GM12865 (cell line): ENCODE measurements at regions not wholly inside any gene's neighbourhood (a gene's known extent, or its start where the extent isn't known, plus 50 kb on each side); places are given as distances from the start of the nearest gene placed in this dataset.
A peak's percentile ranks its signal among the peaks of the same experiment; 100 is the strongest.

Experiments used
- DNase-seq: peaks from one replicate; pipeline ENCODE4 v3.0.0; 2010; ENCODE audit warnings: low read depth
- H3K4me3 ChIP-seq: 2 replicates; pipeline ENCODE4 v1.5.1; 2011; ENCODE audit warnings: mild to moderate bottlenecking, low read depth, low read length, control low read depth
- TF ChIP-seq, protein P1 (sequence below): IDR thresholded peaks from 2 replicates; pipeline ENCODE4 v1.5.1; 2011; ENCODE audit warnings: low read length, control low read depth, low read depth, inconsistent platforms; ENCODE audit not compliant: insufficient read depth; ENCODE audit errors: missing control alignments

DNA sequence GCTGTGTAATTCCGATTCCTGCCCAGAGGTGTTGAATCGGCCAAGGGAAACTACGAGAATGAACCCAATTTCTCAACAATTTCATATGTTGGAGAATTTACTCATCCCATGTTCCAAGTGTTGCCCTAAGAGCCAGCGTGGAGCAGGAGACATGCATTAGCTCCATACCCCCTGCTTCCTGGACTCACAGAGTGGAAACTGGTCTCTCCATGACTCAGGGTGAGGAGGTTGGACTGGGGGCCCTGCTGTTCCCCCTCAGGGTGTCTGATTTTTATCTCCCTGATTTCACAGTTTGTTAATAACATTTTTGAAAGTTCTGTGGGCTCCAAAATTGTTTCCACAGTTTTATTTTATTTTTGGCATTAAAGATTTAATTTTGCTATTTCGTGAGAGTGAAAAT, 183.0 kb upstream of the SFRP2 start:
- DNase-seq = no peak
- TF ChIP-seq, protein P1, sequence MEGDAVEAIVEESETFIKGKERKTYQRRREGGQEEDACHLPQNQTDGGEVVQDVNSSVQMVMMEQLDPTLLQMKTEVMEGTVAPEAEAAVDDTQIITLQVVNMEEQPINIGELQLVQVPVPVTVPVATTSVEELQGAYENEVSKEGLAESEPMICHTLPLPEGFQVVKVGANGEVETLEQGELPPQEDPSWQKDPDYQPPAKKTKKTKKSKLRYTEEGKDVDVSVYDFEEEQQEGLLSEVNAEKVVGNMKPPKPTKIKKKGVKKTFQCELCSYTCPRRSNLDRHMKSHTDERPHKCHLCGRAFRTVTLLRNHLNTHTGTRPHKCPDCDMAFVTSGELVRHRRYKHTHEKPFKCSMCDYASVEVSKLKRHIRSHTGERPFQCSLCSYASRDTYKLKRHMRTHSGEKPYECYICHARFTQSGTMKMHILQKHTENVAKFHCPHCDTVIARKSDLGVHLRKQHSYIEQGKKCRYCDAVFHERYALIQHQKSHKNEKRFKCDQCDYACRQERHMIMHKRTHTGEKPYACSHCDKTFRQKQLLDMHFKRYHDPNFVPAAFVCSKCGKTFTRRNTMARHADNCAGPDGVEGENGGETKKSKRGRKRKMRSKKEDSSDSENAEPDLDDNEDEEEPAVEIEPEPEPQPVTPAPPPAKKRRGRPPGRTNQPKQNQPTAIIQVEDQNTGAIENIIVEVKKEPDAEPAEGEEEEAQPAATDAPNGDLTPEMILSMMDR = no peak
- no peak overlapping the region for H3K4me3 ChIP-seq

GRCh38 chr4:153970169-153970568, 181.3 kb upstream of the SFRP2 start:
- no peak for DNase-seq

DNA sequence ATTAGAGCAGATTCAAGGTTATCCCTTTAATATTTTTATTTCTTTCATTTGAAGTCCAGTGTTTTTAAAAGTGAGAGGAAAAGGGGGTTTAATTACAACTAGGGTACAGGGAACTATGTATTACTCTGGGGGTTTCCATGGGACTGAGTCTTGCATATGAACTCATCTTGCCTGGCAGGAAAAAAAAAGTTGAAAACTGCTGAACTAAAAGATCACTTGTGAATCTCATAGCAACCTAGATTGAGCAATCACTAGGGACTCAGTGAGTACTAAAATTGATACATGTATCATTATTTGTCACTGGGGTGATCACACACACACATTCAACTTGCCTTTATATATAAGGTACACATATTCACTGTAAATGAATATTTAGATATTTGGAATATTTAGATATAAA, 180.7 kb upstream of the SFRP2 start:
- TF ChIP-seq, protein P1 = no peak
- H3K4me3 ChIP-seq = no peak overlapping the region
- no peak for DNase-seq

More at GRCh38 chr4:153970169-153970568, 181.3 kb upstream of the SFRP2 start:
- TF ChIP-seq, protein P1 = no peak
- no peak overlapping the region for H3K4me3 ChIP-seq

DNA sequence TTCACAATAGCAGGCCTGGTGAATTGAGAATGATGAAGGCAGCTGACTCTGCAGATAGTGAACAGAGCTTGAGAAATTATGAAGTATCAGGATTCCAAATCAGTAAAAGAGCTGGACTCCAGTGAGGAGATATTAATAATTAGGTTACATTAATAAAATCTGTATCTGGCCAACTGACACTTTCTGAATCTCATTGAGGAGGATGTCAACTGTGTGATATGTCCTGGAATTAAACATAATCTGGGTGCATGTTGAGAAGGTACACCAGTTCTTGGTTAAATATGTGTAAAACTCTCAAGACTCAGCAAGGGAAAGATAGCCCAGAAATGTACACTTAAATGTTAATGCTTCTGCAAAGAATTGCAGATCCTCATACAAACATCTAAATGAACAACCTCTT, 177.8 kb upstream of the SFRP2 start:
- no peak for DNase-seq
- TF ChIP-seq, protein P1 = no peak
- no peak overlapping the region for H3K4me3 ChIP-seq

DNA sequence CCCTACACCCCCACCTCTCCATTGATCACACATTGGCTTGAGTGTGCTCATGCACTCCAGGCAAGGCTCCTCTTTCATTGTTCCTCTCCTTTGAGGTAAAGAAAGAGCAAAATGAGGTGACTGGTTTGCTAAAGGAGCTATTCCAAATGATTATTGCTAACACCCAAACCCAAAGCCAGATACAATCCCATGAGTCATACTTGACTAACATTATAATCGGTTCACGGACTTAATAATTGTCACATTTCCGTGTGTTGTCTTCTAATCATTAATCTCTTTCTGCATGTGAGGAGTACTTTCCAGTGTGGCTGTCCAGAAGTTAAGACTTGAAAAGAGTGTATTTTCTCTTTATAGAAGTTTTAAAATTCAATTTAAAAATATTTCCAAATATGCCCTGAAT, 174.3 kb upstream of the SFRP2 start:
- DNase-seq = no peak
- no peak overlapping the region for H3K4me3 ChIP-seq
- TF ChIP-seq, protein P1 = no peak

DNA sequence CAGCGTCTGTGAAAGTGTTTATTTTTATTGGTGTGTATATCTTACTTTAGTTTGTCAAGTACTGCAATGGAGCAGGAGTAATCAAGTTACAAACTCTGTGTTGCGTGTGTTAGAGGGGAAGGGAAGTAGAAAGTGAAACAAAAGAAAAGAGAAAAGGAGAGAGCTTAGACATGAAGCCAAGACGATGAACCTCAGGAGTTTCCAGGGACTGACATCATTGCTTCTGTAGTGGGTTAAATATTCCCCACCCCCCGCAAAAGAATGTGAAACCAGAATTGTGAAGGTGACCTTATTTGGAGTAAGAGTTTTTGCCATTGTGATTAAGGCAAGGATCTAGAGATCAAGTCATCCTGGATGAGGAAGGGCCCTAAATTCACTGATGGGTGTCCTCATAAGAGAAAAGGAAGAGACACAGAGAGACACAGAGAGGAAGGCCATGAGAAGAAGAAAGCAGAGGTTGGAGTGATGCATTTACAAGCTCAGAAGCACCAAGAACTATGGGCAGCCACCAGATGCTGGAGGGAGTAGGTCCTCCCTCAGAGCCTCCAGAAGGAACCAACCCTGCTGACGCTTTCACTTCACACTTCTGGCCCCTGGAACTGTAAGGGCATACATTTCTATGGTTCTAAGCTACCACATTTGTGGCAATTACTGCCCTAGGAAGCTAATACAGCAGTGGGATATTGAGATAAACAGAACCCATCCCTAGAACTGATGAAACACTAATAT, 173.6 kb upstream of the SFRP2 start:
- peak; percentile 25 for DNase-seq
- TF ChIP-seq, protein P1 = no peak
- no peak overlapping the region for H3K4me3 ChIP-seq

DNA sequence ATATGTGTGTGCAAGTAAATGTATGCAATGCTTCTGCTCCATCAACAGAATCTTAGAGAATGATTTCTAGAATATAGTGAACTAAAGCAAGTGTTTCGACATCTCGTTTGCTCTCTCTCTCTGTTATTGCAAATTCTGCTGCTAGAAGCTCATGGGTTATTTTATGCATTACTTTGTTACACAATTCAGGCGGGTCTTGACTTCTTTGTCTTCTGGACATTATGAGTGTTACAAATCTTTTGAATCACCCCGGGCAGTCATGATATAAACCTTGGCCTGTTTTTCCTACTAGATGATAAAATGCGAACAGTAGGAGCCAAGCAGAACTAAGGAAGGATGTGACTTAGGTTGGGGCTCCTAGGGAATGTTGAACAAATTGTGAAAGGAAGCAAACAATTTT, 166.4 kb upstream of the SFRP2 start:
- DNase-seq = no peak
- TF ChIP-seq, protein P1 = no peak

More for the DNA sequence above, 166.4 kb upstream of the SFRP2 start:
- H3K4me3 ChIP-seq = no peak overlapping the region
